CD8-positive, alpha-beta memory T cell (primary cell): ENCODE measurements at regions not wholly inside any gene's neighbourhood (a gene's known extent, or its start where the extent isn't known, plus 50 kb on each side); places are given as distances from the start of the nearest gene placed in this dataset.
"Not testable (repeated sequence)": the region's sequence is repeated elsewhere in the genome, so short reads cannot be mapped to it uniquely, and the experiment has no call there.

Experiments used
- CTCF ChIA-PET: fragments of 350-600 bp; sonication (Branson Sonifier 250); formaldehyde crosslinking; loops from one replicate; lab custom pipeline; 2021; ENCODE audit warnings: antibody characterized with exemption; lab: Charles Lee
- POLR2A ChIA-PET: fragments of 350-600 bp; sonication (Branson Sonifier 250); formaldehyde crosslinking; loops from one replicate; lab custom pipeline; 2021; ENCODE audit warnings: antibody characterized with exemption; lab: Charles Lee
- DNase-seq, 5 donors: peaks; one replicate each; pipeline versions ENCODE4 v3.0.0 to v3.0.0-alpha.2; 2020 to 2022; ENCODE audit warnings: mixed read lengths in 1 of 5
- H3K27ac ChIP-seq: one replicate; pipeline ENCODE4 v1.7.0; 2013; ENCODE audit warnings: low read depth, mild to moderate bottlenecking, low read length, moderate library complexity
- H3K27me3 ChIP-seq: 2 replicates; pipeline ENCODE4 v1.7.0; 2013; ENCODE audit warnings: low read length, mild to moderate bottlenecking; ENCODE audit not compliant: insufficient read depth, poor library complexity, severe bottlenecking
- H3K36me3 ChIP-seq: 2 replicates; pipeline ENCODE4 v1.7.0; 2013; ENCODE audit warnings: mild to moderate bottlenecking, low read length, moderate library complexity; ENCODE audit not compliant: insufficient read depth
- H3K4me1 ChIP-seq: 2 replicates; pipeline ENCODE4 v1.7.0; 2013; ENCODE audit warnings: mild to moderate bottlenecking, low read length, moderate library complexity; ENCODE audit not compliant: insufficient read depth
- H3K4me3 ChIP-seq: 2 replicates; pipeline ENCODE4 v1.7.0; 2013; ENCODE audit warnings: mild to moderate bottlenecking, low read length
- H3K9me3 ChIP-seq: 2 replicates; pipeline ENCODE4 v1.7.0; 2013; ENCODE audit warnings: mild to moderate bottlenecking, low read length
- H3K27ac Mint-ChIP-seq, 8 donors: one replicate each; pipeline ENCODE4 v1.8.0; 2020 to 2021; ENCODE audit warnings: mixed read lengths in 8 of 8, mild to moderate bottlenecking in 6 of 8, inconsistent platforms in 3 of 8, moderate library complexity in 3 of 8
- H3K27me3 Mint-ChIP-seq, 2 donors: one replicate each; pipeline ENCODE4 v1.8.0; 2020 to 2021; ENCODE audit warnings: mixed read lengths in 2 of 2, mild to moderate bottlenecking in 1 of 2, moderate library complexity in 1 of 2
- H3K36me3 Mint-ChIP-seq, 3 donors: one replicate each; pipeline ENCODE4 v1.8.0; 2020 to 2021; ENCODE audit warnings: mixed read lengths in 3 of 3, inconsistent platforms in 1 of 3, mild to moderate bottlenecking in 1 of 3
- H3K4me1 Mint-ChIP-seq, 3 donors: one replicate each; pipeline ENCODE4 v1.8.0; 2020 to 2021; ENCODE audit warnings: mixed read lengths in 3 of 3, inconsistent platforms in 1 of 3, mild to moderate bottlenecking in 1 of 3
- H3K4me3 Mint-ChIP-seq, 7 donors: one replicate each; pipeline ENCODE4 v1.8.0; 2020 to 2021; ENCODE audit warnings: mixed read lengths in 7 of 7, mild to moderate bottlenecking in 6 of 7, moderate library complexity in 4 of 7, inconsistent platforms in 2 of 7
- H3K9me3 Mint-ChIP-seq, 5 donors: one replicate each; pipeline ENCODE4 v1.8.0; 2020 to 2022; ENCODE audit warnings: mixed read lengths in 5 of 5, mild to moderate bottlenecking in 3 of 5, moderate library complexity in 2 of 5, inconsistent platforms in 1 of 5

DNA sequence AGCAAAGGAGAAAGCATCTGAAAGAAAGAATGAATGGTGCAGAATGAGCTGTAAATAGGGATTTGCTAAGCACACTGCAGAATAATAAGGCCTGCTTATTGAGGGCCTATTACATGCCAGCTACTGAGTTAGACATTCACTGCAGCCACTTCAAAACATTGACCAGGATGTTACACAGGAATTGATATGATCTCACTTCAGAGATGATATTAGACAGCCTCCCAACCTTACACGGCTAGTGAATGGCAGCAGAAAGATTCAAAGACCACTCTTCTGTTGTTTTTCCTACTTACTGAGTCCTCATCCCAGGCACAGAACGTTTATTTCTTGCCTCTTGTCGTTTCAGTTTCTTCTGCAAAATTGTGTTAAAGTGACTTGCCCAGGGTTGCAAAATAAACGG is 1209.9 kb upstream of the WWC1 start:
- H3K27ac Mint-ChIP-seq, result no peak overlapping the region
- Histone ChIP-seq H3K27me3 (no peaks in the 10 kb centered on the region), H3K4me3 (no peak overlapping the region), H3K27ac (no peak overlapping the region), H3K4me1 (no peaks in the 10 kb centered on the region), H3K36me3 (no peaks in the 10 kb centered on the region), H3K9me3 (no peaks in the 10 kb centered on the region)
- no peaks in the 10 kb centered on the region for H3K36me3 Mint-ChIP-seq
- H3K4me1 Mint-ChIP-seq, result no peaks in the 10 kb centered on the region
- CTCF ChIA-PET, result interaction anchor here (0.9 kb wide), 1 partner anchor 9 kb away, joined by 3 read pairs; no protein-coding TSS in a partner anchor
- peaks cover 0 to 15% (median 4%) of the 10 kb centered on the region in 5 donors for H3K9me3 Mint-ChIP-seq
- no peak for DNase-seq
- H3K27me3 Mint-ChIP-seq, result no peaks in the 10 kb centered on the region
- H3K4me3 Mint-ChIP-seq, result no peak overlapping the region
- POLR2A ChIA-PET, result no interaction called here

DNA sequence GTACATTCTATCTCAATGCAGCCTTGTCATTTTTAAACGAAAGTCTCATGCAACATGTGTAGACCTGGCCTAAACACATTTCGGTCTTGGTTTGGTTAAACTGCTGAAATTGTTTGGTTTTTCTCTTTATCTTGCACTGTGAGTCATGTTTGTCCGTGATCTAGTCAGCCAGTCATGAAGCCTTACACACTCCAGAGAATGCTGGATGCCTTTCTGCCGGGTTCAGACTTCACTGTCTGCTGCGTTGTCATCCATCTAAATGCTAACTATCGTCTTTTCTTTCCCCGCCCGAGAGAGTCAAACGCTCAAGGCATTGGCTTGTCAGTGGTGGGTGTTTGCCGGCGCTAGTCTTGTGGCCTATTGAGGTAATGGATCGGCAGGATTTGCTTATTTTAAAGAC is 1194.6 kb upstream of the WWC1 start:
- H3K36me3 Mint-ChIP-seq, result no peaks in the 10 kb centered on the region

DNA sequence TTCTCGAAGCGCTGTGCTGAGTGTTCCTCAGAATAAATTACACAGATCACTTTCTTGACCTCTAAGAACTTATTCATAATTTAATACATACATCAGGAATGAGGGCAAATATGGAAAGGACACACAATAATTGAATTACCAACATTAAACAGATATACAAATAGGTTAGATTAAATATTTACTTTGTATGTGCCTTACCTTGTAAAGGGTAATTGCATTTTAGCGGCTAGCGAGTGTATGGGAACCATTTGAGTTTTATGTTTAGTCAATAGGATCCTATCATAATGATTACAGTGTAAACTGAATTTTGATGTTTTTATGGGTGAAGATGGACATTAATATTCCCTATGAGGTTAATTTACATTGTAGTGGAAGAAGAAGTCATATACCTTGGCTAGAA is 1187.1 kb upstream of the WWC1 start:
- Mint-ChIP-seq H3K36me3 (no peaks in the 10 kb centered on the region), H3K4me1 (no peaks in the 10 kb centered on the region), H3K27me3 (no peaks in the 10 kb centered on the region), H3K27ac (no peak overlapping the region), H3K9me3 (peaks cover 15 to 26% (median 19%) of the 10 kb centered on the region in 5 donors), H3K4me3 (no peak overlapping the region)
- no peaks in the 10 kb centered on the region for H3K9me3 ChIP-seq
- no peak for DNase-seq
- no peaks in the 10 kb centered on the region for H3K27me3 ChIP-seq
- H3K36me3 ChIP-seq, result no peaks in the 10 kb centered on the region
- POLR2A ChIA-PET, result no interaction called here
- no peak overlapping the region for H3K27ac ChIP-seq
- no peak overlapping the region for H3K4me3 ChIP-seq
- no peaks in the 10 kb centered on the region for H3K4me1 ChIP-seq
- CTCF ChIA-PET, result no interaction called here

More for the DNA sequence above, 1194.6 kb upstream of the WWC1 start:
- no peak overlapping the region for H3K4me3 Mint-ChIP-seq
- ChIA-PET CTCF (no interaction called here), POLR2A (no interaction called here)
- no peak overlapping the region for H3K27ac Mint-ChIP-seq
- no peaks in the 10 kb centered on the region for H3K4me1 ChIP-seq
- no peaks in the 10 kb centered on the region for H3K4me1 Mint-ChIP-seq
- no peaks in the 10 kb centered on the region for H3K36me3 ChIP-seq
- peaks cover 3 to 11% (median 10%) of the 10 kb centered on the region in 5 donors for H3K9me3 Mint-ChIP-seq
- H3K4me3 ChIP-seq, result no peak overlapping the region
- DNase-seq, result no peak
- no peaks in the 10 kb centered on the region for H3K27me3 ChIP-seq
- H3K27ac ChIP-seq, result no peak overlapping the region
- H3K9me3 ChIP-seq, result no peaks in the 10 kb centered on the region
- no peaks in the 10 kb centered on the region for H3K27me3 Mint-ChIP-seq

DNA sequence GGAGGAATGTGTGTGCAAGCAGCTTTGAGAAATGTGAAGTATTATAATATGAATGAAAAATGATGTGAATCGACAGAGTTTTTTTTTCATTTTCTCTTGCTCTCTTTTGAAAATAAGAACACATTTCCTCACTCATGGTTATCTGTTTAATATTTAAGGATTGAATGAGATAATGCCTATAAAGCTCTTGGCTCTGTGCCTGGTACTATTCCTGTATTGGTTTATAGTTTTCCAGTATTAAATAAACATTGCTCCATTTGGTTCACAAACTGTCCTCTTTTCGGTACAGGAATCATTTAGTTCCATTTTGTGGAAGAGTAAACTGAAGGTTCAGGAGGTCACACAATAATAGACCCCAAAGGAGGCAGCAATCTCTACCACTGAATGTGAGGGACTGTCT is 1185.5 kb upstream of the WWC1 start:
- CTCF ChIA-PET, result no interaction called here
- H3K9me3 Mint-ChIP-seq, result peaks cover 13 to 26% (median 15%) of the 10 kb centered on the region in 5 donors

DNA sequence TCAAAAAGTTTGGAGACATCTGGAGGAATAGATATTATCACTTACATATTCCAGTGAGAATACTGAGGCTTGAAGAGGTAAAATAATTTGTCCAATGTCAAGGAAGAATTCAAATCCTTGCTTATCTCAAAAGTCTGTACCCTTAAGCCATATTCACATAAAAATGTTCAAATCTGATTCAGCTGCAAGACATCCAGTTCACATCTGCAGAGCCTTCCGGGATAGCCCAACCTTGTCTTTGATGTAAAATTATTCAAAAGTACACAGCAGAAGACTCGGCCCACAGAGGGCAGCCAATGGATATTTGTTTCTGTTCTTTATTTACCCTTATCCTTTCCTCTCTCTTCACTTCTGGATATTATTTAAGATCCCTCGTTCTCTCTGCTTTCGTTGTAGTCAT is 1183.8 kb upstream of the WWC1 start:
- Histone ChIP-seq H3K9me3 (no peaks in the 10 kb centered on the region), H3K4me3 (no peak overlapping the region), H3K27me3 (no peaks in the 10 kb centered on the region), H3K27ac (no peak overlapping the region), H3K4me1 (no peaks in the 10 kb centered on the region), H3K36me3 (no peaks in the 10 kb centered on the region)
- Mint-ChIP-seq H3K27ac (no peak overlapping the region), H3K9me3 (peaks cover 13 to 31% (median 17%) of the 10 kb centered on the region in 5 donors), H3K4me3 (no peak overlapping the region), H3K27me3 (no peaks in the 10 kb centered on the region), H3K4me1 (no peaks in the 10 kb centered on the region), H3K36me3 (no peaks in the 10 kb centered on the region)
- DNase-seq, result no peak
- ChIA-PET POLR2A (no interaction called here), CTCF (no interaction called here)

More for the DNA sequence above, 1185.5 kb upstream of the WWC1 start:
- no peaks in the 10 kb centered on the region for H3K4me1 ChIP-seq
- Mint-ChIP-seq H3K27ac (no peak overlapping the region), H3K27me3 (no peaks in the 10 kb centered on the region), H3K36me3 (no peaks in the 10 kb centered on the region), H3K4me3 (no peak overlapping the region), H3K4me1 (no peaks in the 10 kb centered on the region)
- DNase-seq, result no peak
- H3K4me3 ChIP-seq, result no peak overlapping the region
- no peaks in the 10 kb centered on the region for H3K9me3 ChIP-seq
- no peaks in the 10 kb centered on the region for H3K36me3 ChIP-seq
- POLR2A ChIA-PET, result no interaction called here
- H3K27ac ChIP-seq, result no peak overlapping the region
- no peaks in the 10 kb centered on the region for H3K27me3 ChIP-seq

DNA sequence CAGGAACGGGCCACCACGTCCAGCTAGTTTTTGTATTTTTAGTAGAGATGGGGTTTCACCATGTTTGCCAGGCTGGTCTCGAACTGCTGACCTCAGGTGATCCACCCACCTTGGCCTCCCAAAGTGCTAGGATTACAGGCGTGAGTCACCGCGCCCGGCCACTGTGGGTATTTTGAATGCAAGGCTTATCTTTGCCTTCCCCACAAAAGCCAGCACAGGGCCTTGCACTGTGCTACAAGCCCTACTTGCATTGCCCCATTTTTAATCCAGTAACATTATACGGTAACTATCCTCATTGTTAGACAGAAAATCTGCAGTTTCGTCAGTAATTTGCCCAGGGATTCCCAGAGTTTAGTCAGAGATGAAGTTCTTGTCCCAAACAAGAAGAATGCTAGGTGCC is 1183.2 kb upstream of the WWC1 start:
- DNase-seq, H3K4me3 Mint-ChIP-seq, H3K27me3 ChIP-seq, H3K27ac Mint-ChIP-seq, H3K9me3 ChIP-seq, POLR2A ChIA-PET, H3K4me1 Mint-ChIP-seq, H3K36me3 Mint-ChIP-seq, H3K4me1 ChIP-seq, H3K27ac ChIP-seq, H3K27me3 Mint-ChIP-seq, CTCF ChIA-PET, H3K36me3 ChIP-seq, H3K4me3 ChIP-seq: not testable (repeated sequence)
- peaks cover 13 to 30% (median 17%) of the 10 kb centered on the region in 5 donors for H3K9me3 Mint-ChIP-seq

DNA sequence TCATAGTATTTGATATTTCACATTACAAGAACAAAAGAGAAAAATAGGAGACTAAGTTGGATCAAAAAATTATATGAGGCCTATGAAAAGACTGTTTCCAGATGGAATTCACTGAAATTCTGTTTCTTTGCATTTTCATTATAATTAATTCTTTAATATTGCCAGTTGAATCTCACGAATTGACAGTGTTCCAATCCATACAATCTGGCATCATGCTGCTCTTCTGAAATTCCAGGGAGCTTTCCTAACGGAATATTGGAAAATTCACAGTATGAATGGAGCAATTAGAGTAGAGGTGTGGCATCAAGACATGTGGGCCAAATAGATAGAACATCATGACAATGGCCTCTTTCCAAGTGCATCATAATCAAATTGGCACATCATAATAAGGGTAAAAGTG is 1178.9 kb upstream of the WWC1 start:
- no peak overlapping the region for H3K4me3 ChIP-seq
- no peaks in the 10 kb centered on the region for H3K27me3 Mint-ChIP-seq
- ChIA-PET POLR2A (no interaction called here), CTCF (no interaction called here)
- no peaks in the 10 kb centered on the region for H3K36me3 ChIP-seq
- no peaks in the 10 kb centered on the region for H3K9me3 ChIP-seq
- H3K27ac ChIP-seq, result no peak overlapping the region
- H3K27ac Mint-ChIP-seq, result no peak overlapping the region
- H3K9me3 Mint-ChIP-seq, result peaks cover 2 to 11% (median 9%) of the 10 kb centered on the region in 5 donors
- H3K27me3 ChIP-seq, result no peaks in the 10 kb centered on the region
- H3K4me3 Mint-ChIP-seq, result no peak overlapping the region
- H3K36me3 Mint-ChIP-seq, result no peaks in the 10 kb centered on the region
- H3K4me1 ChIP-seq, result no peaks in the 10 kb centered on the region
- no peaks in the 10 kb centered on the region for H3K4me1 Mint-ChIP-seq
- DNase-seq, result no peak

DNA sequence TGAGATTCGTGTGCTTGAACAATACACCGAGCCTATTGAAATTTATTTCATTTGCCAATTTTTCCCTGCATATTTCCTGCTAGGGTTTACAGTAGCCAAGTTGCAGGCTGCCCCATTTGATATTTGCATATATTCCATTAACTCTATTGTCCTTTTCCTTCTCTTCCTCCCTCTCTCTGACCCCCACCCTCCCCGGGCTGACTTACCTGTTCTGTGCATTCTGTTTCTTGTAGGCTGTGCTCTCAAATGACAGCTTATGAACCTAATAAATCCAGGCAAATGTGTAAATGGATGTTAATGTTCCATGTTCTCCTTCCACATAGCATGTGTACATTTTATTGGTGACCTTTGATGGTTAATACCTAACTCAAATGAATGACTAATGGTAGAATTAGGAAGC is 1169.2 kb upstream of the WWC1 start:
- H3K9me3 ChIP-seq, result peaks cover 4% of the 10 kb centered on the region
- no peaks in the 10 kb centered on the region for H3K36me3 ChIP-seq
- H3K4me1 ChIP-seq, result no peaks in the 10 kb centered on the region
- POLR2A ChIA-PET, result no interaction called here
- H3K4me1 Mint-ChIP-seq, result no peaks in the 10 kb centered on the region
- H3K27me3 ChIP-seq, result no peaks in the 10 kb centered on the region
- DNase-seq, result no peak
- peaks cover 3 to 24% (median 3%) of the 10 kb centered on the region in 5 donors for H3K9me3 Mint-ChIP-seq
- CTCF ChIA-PET, result no interaction called here
- H3K36me3 Mint-ChIP-seq, result no peaks in the 10 kb centered on the region
- H3K4me3 Mint-ChIP-seq, result no peak overlapping the region
- no peak overlapping the region for H3K4me3 ChIP-seq
- H3K27ac ChIP-seq, result no peak overlapping the region
- H3K27me3 Mint-ChIP-seq, result no peaks in the 10 kb centered on the region
- peak overlapping the region in 1 of 8 donors; percentile 24 for H3K27ac Mint-ChIP-seq

DNA sequence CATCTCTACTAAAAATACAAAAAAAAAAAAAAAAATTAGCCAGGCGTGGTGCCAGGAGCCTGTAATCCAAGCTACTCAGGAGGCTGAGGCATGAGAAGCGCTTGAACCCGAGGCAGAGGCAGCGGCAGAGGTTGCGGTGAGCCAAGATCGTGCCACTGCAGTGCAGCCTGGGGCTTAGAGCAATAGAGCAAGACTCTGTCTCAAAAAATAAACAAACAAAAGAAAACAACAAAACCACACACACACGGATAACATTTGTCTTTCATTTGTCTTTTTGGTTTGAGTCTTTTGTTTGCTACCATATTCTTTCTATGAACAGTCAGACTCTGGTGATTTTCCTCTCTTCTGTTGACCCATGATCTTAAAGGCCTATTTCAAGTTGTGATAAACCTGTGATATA is 1168.3 kb upstream of the WWC1 start:
- H3K27ac Mint-ChIP-seq, result no peak overlapping the region
- no peaks in the 10 kb centered on the region for H3K4me1 Mint-ChIP-seq
- Histone ChIP-seq H3K27me3 (no peaks in the 10 kb centered on the region), H3K4me1 (no peaks in the 10 kb centered on the region), H3K27ac (no peak overlapping the region), H3K4me3 (no peak overlapping the region), H3K9me3 (peaks cover 4% of the 10 kb centered on the region), H3K36me3 (no peaks in the 10 kb centered on the region)
- no peaks in the 10 kb centered on the region for H3K36me3 Mint-ChIP-seq
- no peak overlapping the region for H3K4me3 Mint-ChIP-seq
- DNase-seq, result no peak
- POLR2A ChIA-PET, result no interaction called here
- peaks cover 3 to 21% (median 3%) of the 10 kb centered on the region in 5 donors for H3K9me3 Mint-ChIP-seq
- H3K27me3 Mint-ChIP-seq, result no peaks in the 10 kb centered on the region
- CTCF ChIA-PET, result no interaction called here
